Smooth muscle cell (in vitro differentiated cells): ENCODE measurements at regions not wholly inside any gene's neighbourhood (a gene's known extent, or its start where the extent isn't known, plus 50 kb on each side); places are given as distances from the start of the nearest gene placed in this dataset.

Source experiments
- DNase-seq: peaks from one replicate; lab custom pipeline; 2025; ENCODE audit not compliant: unreplicated experiment; lab: John Stamatoyannopoulos, UW
- H2AFZ ChIP-seq: fragments of 200-600 bp; sonication (generic); 2 replicates; pipeline ENCODE4 v1.6.0; 2016; ENCODE audit warnings: antibody characterized with exemption, low read depth, mild to moderate bottlenecking
- H3F3A ChIP-seq: fragments of 200-600 bp; sonication (generic); 2 replicates; pipeline ENCODE4 v1.6.0; 2017; ENCODE audit warnings: antibody characterized with exemption, low read depth
- H3K27ac ChIP-seq: fragments of 200-600 bp; sonication (generic); 2 replicates; pipeline ENCODE4 v1.5.1; 2016; ENCODE audit warnings: low read depth, mild to moderate bottlenecking
- H3K27me3 ChIP-seq: fragments of 200-600 bp; sonication (generic); 2 replicates; pipeline ENCODE4 v1.6.1; 2016; ENCODE audit warnings: low read depth, mild to moderate bottlenecking
- H3K36me3 ChIP-seq: fragments of 200-600 bp; sonication (generic); 2 replicates; pipeline ENCODE4 v1.5.1; 2016; ENCODE audit warnings: low read depth
- H3K4me1 ChIP-seq: fragments of 200-600 bp; sonication (generic); 2 replicates; pipeline ENCODE4 v1.5.1; 2016; ENCODE audit warnings: low read depth
- H3K4me2 ChIP-seq: fragments of 200-600 bp; sonication (generic); 2 replicates; pipeline ENCODE4 v1.6.0; 2016; ENCODE audit warnings: mild to moderate bottlenecking
- H3K4me3 ChIP-seq: fragments of 200-600 bp; sonication (generic); 2 replicates; pipeline ENCODE4 v1.5.1; 2016; ENCODE audit warnings: mild to moderate bottlenecking
- H3K79me2 ChIP-seq: fragments of 200-600 bp; sonication (generic); 2 replicates; pipeline ENCODE4 v1.6.0; 2016; ENCODE audit warnings: low read depth, mild to moderate bottlenecking
- H3K9ac ChIP-seq: fragments of 200-600 bp; sonication (generic); 2 replicates; pipeline ENCODE4 v1.6.0; 2016; ENCODE audit warnings: low read depth
- H3K9me3 ChIP-seq: fragments of 200-600 bp; sonication (generic); replicated peaks from 2 replicates; pipeline ENCODE4 v1.5.1; 2016; ENCODE audit warnings: low read depth
- H4K20me1 ChIP-seq: fragments of 200-600 bp; sonication (generic); 2 replicates; pipeline ENCODE4 v1.6.0; 2016; ENCODE audit warnings: low read depth
- WGBS: methylation state at CpG from one replicate; pipeline ENCODE4 v1.1.7; 2016; ENCODE audit warnings: low lambda C conversion rate; 5-methylcytosine and 5-hydroxymethylcytosine counted together
- TF ChIP-seq, protein P1 (sequence below): fragments of 200-600 bp; sonication (generic); IDR thresholded peaks from 2 replicates; pipeline ENCODE4 v1.5.1; 2017; ENCODE audit warnings: borderline replicate concordance, mild to moderate bottlenecking, antibody characterized with exemption; ENCODE audit not compliant: insufficient read depth, poor library complexity, severe bottlenecking

DNA sequence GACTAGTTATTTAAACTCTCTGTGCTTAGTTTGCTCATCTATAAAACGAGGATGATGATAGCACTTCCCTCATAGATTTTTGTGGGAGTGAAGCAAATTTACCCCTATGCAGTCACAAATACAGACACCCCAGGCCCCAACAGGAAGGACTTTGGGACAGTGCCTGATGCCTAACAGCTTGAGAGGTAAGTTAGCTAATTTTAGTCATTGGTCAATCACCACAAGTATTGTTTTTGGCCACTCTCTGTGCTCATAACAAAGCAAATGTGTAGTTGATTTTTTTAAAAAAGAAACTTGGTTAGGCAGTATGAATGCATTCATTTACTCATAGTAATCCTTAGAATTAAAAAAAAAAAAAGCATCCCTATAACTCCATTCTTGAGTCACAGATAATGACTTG is 1590.7 kb upstream of the TENM3 start:
- Histone ChIP-seq H3K79me2 (no peaks in the 10 kb centered on the region), H3K27ac (no peak overlapping the region), H3K4me1 (no peaks in the 10 kb centered on the region), H4K20me1 (no peaks in the 10 kb centered on the region), H3K4me2 (no peak overlapping the region), H3K27me3 (peaks cover 2% of the 10 kb centered on the region), H3K36me3 (no peaks in the 10 kb centered on the region), H3K9ac (no peak overlapping the region), H3K4me3 (no peak overlapping the region), H2AFZ (no peak overlapping the region), H3K9me3 (no peaks in the 10 kb centered on the region), H3F3A (no peaks in the 10 kb centered on the region)
- TF ChIP-seq, protein P1, sequence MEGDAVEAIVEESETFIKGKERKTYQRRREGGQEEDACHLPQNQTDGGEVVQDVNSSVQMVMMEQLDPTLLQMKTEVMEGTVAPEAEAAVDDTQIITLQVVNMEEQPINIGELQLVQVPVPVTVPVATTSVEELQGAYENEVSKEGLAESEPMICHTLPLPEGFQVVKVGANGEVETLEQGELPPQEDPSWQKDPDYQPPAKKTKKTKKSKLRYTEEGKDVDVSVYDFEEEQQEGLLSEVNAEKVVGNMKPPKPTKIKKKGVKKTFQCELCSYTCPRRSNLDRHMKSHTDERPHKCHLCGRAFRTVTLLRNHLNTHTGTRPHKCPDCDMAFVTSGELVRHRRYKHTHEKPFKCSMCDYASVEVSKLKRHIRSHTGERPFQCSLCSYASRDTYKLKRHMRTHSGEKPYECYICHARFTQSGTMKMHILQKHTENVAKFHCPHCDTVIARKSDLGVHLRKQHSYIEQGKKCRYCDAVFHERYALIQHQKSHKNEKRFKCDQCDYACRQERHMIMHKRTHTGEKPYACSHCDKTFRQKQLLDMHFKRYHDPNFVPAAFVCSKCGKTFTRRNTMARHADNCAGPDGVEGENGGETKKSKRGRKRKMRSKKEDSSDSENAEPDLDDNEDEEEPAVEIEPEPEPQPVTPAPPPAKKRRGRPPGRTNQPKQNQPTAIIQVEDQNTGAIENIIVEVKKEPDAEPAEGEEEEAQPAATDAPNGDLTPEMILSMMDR, result no peak
- no peak for DNase-seq
- WGBS, result 75% methylated on average over 1 of the region's 1 CpG

DNA sequence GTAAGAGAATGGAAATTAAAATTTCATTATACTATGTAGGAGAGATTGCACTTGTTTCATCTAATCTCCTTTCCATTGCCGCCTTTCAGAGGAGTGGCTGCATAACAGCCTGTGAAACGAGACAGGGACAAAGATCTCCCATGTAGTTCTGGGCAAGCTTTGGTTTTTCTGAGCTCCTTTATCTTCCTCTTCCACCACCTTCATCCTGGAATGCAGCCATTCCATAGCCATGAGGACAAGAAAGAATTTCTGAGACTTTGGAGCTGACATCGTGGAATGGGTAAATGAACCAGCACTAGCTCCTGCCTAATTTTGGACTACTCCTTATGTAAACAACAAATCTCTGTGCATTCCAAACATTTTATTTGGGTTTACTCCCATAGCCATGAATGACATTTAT is 1587.3 kb upstream of the TENM3 start:
- peaks cover 2% of the 10 kb centered on the region for H3K27me3 ChIP-seq
- no peaks in the 10 kb centered on the region for H4K20me1 ChIP-seq
- DNase-seq, result no peak
- H3K4me3 ChIP-seq, result no peak overlapping the region
- no peaks in the 10 kb centered on the region for H3K9me3 ChIP-seq
- no peaks in the 10 kb centered on the region for H3F3A ChIP-seq
- no peaks in the 10 kb centered on the region for H3K79me2 ChIP-seq
- 73% methylated on average over 3 of the region's 3 CpGs for WGBS
- TF ChIP-seq, protein P1, result no peak
- no peak overlapping the region for H3K27ac ChIP-seq
- no peak overlapping the region for H3K4me2 ChIP-seq
- H3K4me1 ChIP-seq, result no peaks in the 10 kb centered on the region
- H2AFZ ChIP-seq, result no peak overlapping the region
- H3K36me3 ChIP-seq, result no peaks in the 10 kb centered on the region
- H3K9ac ChIP-seq, result no peak overlapping the region

DNA sequence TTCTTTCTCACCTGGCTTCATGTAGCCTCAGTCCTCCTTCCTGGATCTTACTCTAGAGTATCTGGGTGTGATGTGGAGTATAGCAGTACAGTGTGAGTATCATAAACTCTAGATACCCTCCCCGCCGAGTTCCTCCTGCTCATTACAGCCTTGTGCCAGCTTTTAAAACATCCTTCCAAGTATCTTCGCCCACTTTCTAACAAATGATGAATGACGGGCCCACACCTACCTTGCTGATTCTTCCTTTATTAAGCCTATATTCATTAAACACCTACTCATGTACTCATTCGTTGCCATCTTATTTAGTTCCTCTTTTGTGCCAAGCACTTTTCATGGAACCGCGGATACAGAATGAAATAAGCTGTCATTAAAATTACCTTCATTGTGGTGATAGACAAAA is 1585.3 kb upstream of the TENM3 start:
- Histone ChIP-seq H2AFZ (no peak overlapping the region), H4K20me1 (no peaks in the 10 kb centered on the region), H3K4me2 (no peak overlapping the region), H3K36me3 (no peaks in the 10 kb centered on the region), H3K27ac (no peak overlapping the region), H3K9ac (no peak overlapping the region), H3K9me3 (no peaks in the 10 kb centered on the region), H3K4me3 (no peak overlapping the region), H3K4me1 (no peaks in the 10 kb centered on the region), H3F3A (no peaks in the 10 kb centered on the region), H3K27me3 (no peaks in the 10 kb centered on the region), H3K79me2 (no peaks in the 10 kb centered on the region)
- TF ChIP-seq, protein P1, result no peak
- WGBS, result 97% methylated on average over 7 of the region's 7 CpGs
- DNase-seq, result no peak

DNA sequence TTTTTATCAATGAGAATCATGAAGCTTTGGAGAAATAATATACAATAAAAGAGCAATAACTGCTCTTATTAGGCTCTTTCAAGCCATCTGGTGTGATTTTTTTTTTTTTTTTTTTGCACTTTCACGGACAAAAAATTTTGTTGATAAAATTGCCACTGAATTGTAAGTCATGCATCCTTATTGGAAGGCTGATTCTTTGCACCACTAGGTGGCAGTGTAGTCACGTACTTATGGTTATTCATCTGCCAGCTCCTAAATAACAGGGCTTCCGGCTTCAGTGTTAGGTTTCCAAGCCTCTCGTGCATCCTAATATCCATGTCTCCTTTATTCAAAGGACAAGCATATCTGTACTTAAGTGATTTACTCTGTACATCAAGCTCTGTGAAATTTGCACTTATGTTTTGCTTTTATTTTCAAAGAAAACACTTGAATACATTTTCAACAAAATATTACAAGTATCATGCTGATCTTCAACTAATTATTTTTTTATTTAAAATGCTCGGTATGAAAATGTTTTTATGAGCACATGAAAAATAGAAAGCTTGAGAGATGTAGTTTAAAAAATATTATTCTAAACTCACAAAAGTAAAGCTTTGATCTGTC is 1578.3 kb upstream of the TENM3 start:
- Histone ChIP-seq H3K27ac (no peak overlapping the region), H3F3A (no peaks in the 10 kb centered on the region), H3K4me2 (peak overlapping the region; percentile 14), H4K20me1 (no peaks in the 10 kb centered on the region), H3K9me3 (no peaks in the 10 kb centered on the region), H3K79me2 (no peaks in the 10 kb centered on the region), H3K4me3 (no peak overlapping the region), H3K9ac (no peak overlapping the region), H3K36me3 (no peaks in the 10 kb centered on the region), H3K27me3 (no peaks in the 10 kb centered on the region), H2AFZ (no peak overlapping the region), H3K4me1 (no peaks in the 10 kb centered on the region)
- DNase-seq, result peak; percentile 5
- TF ChIP-seq, protein P1, result peak; percentile 75
- WGBS, result 25% methylated on average over 5 of the region's 5 CpGs
